Forelimb muscle (tissue), 1 donor: ENCODE measurements at regions not wholly inside any gene's neighbourhood (a gene's known extent, or its start where the extent isn't known, plus 50 kb on each side); places are given as distances from the start of the nearest gene placed in this dataset.

Source experiments
- DNase-seq: peaks from one replicate; pipeline ENCODE4 v3.0.0-alpha.2; 2013; ENCODE audit warnings: low read depth

DNA sequence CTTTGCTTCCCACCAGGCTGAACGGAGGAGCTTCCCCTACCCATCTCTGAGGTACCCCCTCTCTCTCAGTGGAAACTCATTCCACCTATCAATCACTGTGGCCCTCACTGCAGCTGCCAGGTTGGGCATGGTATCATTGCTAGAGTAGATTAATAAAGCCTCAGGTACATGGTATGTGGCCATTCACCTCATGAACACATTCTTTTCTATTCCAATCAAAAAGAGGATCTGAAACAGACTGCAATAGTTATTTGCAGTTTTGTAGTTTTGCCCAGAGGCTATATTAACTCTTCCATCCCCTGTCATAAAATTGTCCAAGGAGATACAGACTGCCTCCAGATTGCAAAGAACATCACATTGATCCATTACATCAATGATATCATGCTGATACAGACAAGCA lies 85.8 kb upstream of the MVB12B start:
- DNase-seq = no peak

DNA sequence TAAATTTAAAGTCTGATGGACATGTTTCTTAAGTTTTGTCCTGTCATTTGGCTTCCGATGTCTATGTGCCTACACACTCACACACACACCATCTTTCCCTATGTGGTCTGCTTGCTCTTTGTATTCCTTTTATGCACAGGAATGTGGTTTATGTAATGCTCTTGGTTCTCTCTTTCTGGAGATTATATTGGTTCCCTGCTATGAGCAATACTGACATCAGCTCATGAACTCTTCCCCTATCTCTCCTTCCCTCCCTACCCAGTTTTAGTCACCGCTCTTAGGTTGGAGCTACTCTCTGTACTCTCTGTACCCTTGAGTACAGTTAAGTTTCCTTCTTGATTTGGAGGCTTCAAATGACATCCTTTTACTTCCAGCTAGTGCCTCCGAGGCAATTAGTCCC lies 77.9 kb upstream of the MVB12B start:
- no peak for DNase-seq

- DNase-seq = no peak
Observed at GRCh38 chr9:126261584-126262356, 64.9 kb upstream of the MVB12B start.

- DNase-seq = no peak
Observed at GRCh38 chr9:126262738-126263137, 63.9 kb upstream of the MVB12B start.

DNA sequence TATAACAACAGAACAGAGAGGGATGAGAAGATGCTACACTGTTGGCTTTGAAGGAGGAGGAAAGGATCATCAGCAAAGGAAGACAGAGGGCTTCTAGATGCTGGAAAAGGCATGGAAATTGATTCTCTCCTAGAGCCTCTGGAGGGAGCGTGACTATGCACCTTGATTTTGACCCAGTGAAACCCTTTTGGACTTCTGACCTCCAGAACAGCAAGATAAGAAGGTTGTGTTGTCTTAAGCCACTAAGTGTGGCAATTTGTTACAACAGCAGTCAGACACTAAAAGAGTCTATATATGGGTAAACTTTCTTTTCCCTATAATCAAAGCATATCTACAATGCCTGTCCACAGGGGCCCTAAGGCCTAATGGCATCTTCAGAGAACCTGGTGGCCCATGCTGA lies 56.1 kb upstream of the MVB12B start:
- DNase-seq = no peak

DNA sequence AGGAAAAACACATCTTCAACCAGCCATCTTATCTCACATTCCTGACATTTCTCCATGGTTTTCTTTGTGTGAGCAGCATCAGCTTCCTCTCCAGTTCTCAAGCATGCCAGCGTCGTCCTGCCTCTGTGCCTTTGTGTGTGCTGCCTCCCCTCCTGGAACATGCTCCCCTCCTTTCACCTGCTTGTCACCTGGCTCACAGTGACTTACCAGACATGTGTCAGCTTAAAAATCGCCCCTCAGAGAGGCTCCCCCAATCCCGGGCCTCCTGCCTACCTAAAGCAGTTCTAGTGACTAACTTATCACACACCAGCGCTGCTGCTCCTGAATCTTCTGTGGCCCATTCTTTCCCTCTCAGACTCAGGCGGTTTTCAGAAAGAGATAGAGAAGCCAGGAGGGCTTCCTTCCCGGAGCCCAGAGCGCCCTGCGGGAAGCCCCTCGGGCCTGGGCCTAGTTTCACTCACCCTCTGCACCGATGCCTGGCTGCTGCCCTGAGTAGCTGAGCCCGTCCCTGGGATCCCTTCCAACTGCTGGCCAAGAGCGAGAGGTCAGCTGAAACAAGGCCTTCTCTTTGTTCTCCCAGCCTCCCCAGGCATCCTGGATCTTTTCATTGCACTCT lies 51.1 kb upstream of the MVB12B start:
- DNase-seq = no peak

DNA sequence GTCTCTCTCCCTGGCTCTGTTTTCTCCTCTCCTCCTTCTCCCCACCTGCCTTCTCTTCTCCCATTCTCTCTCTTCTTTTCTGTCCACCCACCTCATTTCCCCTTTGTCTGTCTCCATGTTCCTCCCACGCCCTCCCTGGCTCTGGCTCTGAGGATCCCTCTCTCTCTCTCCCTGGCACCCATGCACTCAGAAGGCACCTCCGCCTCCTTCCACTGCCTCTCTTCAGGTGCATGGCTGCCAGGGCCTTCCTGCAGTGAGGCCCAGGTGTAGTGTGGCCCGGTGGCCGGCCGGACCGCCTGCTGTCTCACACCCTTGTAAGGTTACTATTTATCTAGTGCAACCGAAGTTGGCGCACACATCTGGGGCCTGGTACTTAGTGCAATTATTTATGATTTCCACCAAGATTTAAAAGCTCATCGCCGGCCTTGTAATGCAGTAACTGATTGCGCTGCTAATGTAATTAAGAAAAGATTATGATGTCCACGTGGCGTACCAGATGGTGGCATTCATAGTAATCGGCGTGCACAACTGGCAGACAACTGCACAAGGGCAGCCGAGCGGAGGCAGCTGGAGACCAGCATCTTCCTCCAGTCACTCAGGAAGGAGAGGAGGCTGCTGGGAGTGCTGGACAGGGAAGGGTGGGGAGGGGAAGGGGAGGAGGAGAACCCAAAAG lies 50.4 kb upstream of the MVB12B start:
- DNase-seq = no peak
